CD1c-positive myeloid dendritic cell (primary cell): ENCODE measurements at regions not wholly inside any gene's neighbourhood (a gene's known extent, or its start where the extent isn't known, plus 50 kb on each side); places are given as distances from the start of the nearest gene placed in this dataset.

Source experiments
- DNase-seq: peaks from one replicate; pipeline ENCODE4 v3.0.0-alpha.2; 2016; ENCODE audit errors: extremely low spot score

GRCh38 chr3:13173186-13173585, 100.0 kb upstream of the IQSEC1 start:
- no peak for DNase-seq

- no peak for DNase-seq
Observed at GRCh38 chr3:13172644-13173013, 99.4 kb upstream of the IQSEC1 start.

DNA sequence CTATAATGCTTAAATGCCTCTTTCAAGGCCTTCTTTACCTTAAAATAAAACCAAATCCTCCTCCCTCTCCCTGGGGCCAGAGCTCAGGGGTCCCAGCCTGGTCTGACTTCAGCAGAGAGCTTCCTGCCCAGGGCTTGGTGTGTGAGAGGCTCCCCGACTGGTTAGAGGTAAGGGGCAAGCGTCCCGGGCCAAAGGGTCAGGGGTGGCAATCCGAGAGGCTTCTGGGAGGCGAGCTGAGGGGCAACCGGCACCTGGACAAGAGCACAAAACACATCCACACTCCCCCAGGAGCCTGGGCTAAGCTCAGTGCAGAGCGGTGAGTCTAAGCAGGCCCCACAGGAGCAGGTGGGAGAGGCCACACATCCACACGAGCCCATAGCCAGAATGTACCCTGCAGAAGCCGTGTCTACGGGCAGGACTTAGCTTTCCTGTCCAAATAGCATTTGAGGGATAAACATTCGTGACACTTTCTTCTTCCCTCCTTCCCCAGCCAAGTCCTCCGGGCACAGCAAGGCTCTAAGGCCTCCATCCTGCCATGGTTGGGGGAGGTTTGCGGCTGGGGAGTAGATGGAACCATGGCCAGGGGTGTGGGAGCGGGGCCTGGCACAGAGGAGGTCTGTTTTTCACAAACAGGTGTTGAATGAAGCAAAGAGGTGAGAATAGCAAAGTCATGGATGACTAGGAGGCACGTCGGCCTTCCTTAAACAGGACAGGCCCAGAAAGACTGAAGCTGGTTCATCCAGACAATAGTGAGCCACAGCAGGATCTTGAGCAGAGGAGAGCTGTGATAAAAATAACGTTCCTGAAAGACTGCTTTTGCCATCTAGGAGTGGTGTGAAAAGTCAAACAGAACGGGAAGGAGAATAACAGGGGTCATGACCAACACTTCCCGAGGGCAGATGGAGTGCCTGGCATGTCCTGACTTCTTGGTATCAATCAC, 98.7 kb upstream of the IQSEC1 start:
- DNase-seq, result no peak

- DNase-seq, result no peak
Observed at GRCh38 chr3:13170317-13170716, 97.1 kb upstream of the IQSEC1 start.

- DNase-seq, result no peak
Observed at GRCh38 chr3:13168391-13168790, 95.2 kb upstream of the IQSEC1 start.

- DNase-seq, result no peak
Observed at GRCh38 chr3:13167829-13168228, 94.6 kb upstream of the IQSEC1 start.

DNA sequence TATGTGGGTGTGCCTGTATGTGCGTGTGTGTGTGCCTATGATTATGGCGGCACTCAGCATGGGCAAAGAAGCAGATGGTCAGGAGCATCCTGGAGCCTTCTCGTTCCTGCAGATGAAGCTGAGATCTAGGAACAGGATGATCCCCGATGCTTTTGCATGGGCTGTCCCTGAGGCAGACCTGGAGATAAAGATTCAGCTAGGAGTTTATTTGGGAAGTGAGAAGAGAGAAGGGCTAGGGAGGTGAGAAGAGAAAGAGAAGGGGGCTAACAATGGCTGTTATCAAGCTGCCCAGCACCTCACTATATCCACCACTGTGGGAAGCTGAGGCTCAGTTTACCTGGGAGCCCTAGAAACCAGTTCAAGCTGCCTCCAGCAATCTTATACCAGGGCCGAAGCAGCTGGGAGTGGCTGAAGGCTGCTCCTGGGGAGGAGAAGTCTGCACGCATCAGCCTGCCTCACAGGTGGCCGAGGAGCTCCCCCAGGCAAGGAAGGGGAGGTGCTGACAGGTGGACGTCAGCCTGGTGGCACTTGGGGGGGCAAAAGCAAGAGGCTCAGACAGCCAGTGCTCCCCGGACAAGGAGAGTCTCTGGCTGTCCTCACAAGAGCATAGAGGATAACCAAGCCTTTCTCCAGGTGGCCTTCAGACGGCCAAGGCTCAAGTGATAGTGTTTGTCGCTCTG, 94.0 kb upstream of the IQSEC1 start:
- DNase-seq, result no peak

DNA sequence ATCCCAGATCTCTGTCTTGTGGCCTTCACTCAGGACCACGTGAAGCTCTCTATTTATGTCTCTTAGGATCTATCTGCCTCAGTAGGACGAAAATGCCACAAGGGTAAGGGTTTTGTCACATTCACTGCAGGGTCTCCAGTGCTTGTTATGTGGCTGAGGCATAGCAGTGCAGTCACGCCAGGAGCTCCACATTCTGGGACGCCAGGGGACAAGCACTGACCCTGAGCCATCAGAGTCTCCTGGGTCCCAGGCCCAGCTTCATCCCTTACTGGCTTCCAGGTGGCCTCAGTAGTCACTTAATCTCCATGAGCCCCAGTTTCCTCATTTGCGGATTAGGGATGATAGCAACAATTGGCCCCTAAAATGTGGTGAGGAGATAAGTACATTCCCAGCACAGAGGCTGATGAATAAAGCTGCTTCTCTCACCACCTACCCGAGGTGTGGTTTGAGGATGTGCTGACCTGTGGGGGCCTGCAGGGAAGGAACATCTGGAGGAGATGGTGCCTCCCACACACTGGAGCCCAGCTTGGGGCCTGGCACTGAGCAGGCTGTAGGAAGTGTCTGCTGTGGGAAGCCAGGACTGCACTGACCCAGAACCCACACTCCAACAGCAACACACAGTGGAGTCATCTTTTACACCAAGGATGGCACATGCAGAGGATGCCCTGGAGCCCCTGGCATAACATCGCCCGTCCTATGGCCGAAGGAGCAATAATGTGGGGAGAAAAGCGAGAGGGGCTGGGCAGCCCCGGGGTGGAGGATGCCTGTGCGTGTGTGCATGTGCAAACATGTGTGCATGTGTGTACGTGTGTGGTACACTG, 93.2 kb upstream of the IQSEC1 start:
- DNase-seq, result no peak

- no peak for DNase-seq
Observed at GRCh38 chr3:13165576-13165975, 92.3 kb upstream of the IQSEC1 start.

DNA sequence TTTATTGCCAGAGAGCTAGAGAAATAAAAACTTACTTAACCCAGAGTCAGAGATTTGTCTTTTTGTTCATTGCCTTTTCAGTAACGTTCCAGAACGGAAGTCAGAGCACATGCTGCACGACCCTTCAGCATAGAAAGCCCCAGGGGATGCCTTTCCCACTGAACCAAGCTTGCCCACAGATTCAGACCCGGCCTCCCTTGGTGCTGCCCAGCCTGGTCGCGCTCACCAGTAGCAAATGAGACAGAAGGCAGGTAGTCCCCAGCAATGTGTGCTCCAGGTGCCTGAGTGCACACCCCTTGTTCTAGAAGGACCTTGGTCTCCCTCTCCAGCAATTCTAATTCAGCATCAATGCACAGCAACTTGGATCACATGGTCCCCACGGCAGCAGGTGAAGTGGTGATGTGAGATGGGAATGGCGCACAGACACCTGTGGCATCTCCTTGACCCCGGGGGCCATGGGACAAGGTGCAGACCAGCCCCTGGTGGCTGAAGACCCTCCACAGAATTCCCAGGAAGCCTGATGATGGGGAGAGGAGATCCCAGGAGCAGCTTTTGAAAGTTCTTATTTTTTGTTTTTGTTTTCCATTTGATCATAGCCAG, 91.8 kb upstream of the IQSEC1 start:
- DNase-seq, result no peak

- DNase-seq, result no peak
Observed at GRCh38 chr3:13163848-13164382, 90.7 kb upstream of the IQSEC1 start.

GRCh38 chr3:13162549-13163320, 89.5 kb upstream of the IQSEC1 start:
- no peak for DNase-seq

- DNase-seq, result no peak
Observed at GRCh38 chr3:13161771-13162535, 88.7 kb upstream of the IQSEC1 start.

DNA sequence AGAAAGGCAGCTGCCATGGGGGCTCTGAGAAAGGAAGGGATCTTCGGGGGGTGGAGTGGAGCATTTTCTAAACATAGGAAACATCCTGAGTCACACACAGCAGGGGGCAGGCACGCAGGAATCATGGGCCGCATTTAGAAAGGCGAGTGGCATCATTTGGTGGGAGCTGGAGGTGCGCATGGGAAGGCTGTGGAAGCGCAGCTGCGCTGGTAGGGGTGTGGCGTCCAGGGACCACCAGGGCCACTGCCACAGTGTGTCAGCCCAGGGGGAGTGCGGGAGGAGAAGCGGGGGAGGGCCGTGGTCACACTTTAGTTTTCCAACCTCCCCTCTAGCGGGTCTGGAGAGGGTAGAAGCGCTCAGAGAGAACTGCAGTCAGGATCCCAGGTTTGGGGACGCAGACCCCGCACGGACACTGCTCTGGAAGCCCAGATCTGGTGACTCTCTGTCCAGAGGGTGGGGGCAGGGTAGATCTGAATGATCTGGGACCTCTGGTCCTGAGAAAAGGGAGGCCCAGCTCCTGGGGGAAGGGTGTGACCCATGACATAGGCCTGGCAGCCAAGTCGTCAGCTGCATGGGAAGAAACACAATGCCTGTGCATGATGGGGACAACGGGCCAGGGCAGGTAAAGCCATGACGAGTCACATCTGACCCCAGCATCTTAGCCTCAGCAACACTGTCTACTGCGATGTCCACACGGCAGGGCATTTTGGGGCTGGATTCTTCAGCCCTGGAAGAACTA, 88.0 kb upstream of the IQSEC1 start:
- no peak for DNase-seq

GRCh38 chr3:13160619-13161018, 87.4 kb upstream of the IQSEC1 start:
- no peak for DNase-seq

DNA sequence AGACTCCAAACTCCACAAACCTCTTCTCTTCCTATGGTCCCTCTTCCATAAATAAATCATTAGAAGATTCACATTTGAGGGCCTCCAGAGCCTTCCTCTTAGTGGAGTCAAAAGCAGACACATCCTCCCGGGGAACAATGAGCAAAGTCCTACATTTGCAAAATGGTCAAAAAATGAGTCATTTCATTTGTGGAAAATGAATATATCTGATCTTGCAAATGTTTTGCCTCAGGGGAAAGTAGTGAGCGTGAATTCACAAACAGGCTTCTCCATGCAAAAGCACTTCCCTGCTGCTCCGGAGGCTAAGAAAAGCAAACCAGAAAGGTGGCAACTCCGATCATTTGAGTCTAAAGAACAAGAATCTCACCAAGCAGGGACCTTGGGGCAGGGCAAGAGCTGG, 86.7 kb upstream of the IQSEC1 start:
- no peak for DNase-seq

DNA sequence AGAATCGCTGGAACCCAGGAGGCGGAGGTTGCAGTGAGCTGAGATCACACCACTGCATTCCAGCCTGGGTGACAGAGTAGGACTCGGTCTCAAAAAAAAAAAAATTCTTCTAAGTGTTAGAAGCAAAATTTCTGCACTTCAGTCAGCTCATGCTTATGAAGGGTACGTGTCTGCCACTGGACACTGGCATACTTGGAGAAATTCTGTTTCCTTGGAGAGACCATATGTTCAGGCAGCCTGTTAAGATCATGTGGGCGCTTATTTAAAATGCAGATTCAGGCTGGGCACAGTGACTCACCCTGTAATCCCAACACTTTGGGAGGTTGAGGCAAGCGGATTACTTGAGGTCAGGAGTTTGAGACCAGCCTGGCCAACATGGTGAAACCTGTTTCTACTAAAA, 85.6 kb upstream of the IQSEC1 start:
- no peak for DNase-seq

DNA sequence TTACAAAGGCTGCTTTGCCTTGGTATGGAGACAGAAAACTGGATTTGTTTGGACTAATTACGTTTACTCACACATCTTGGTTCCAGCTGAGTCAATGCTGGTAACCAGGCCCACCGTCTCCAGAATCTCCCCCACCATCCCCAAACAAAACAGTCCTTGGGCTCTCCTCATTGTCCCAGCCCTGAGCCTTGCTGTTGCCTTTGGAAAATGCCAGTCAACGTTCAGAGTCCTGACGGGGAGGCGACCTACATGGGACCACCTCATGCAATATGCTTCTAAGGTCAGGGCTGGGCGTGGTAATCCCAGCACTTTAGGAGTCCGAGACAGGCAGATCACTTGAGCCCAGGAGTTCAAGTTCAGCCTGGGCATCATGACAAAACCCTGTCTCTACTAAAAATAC, 85.2 kb upstream of the IQSEC1 start:
- no peak for DNase-seq

DNA sequence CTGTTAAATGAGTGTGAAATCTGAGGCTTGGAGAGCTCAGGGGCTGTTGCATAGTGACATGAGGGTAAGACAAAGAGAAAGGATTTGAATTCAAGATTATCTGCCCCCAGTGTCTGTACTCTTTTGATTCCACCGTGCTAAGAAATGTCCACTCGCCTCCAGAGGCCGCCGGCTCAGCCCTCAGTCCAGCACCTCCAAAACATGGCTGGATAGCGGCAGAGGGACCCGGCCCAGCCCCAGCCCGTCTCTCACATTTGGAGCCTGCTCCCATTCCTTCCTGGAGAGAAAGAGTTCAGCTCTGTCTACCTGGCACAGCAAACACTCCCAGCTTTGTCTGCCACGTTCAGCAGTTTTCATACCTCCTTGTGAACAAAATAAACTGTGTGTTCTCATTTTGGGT, 84.8 kb upstream of the IQSEC1 start:
- DNase-seq, result no peak
